Cerebellar cortex (tissue), 1 donor: ENCODE measurements at regions not wholly inside any gene's neighbourhood (a gene's known extent, or its start where the extent isn't known, plus 50 kb on each side); places are given as distances from the start of the nearest gene placed in this dataset.
A peak's percentile ranks its signal among the peaks of the same experiment; 100 is the strongest.

Experiments used
- DNase-seq: peaks from one replicate; pipeline ENCODE4 v3.0.0-alpha.2; 2015; ENCODE audit warnings: low spot score

DNA sequence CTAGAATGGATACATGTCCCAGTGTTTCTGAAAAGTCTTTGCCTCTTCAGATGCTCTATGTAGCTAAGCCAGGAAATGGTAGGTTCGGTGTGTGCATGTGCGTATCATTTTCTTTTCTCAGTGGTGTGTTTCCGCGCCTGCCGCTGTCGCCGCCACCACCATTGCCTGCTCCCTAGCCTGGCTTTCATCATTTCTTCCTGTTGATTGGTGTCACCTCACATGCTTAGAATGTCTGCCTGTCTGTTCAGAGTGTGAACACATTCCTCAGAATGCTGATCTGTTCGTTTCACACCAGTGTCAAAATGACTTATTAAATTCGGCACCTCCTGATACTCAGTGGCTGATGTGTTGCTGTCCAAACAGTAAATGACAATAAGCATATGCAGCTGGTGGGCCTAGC lies 255.2 kb upstream of the SPRED2 start:
- no peak for DNase-seq

DNA sequence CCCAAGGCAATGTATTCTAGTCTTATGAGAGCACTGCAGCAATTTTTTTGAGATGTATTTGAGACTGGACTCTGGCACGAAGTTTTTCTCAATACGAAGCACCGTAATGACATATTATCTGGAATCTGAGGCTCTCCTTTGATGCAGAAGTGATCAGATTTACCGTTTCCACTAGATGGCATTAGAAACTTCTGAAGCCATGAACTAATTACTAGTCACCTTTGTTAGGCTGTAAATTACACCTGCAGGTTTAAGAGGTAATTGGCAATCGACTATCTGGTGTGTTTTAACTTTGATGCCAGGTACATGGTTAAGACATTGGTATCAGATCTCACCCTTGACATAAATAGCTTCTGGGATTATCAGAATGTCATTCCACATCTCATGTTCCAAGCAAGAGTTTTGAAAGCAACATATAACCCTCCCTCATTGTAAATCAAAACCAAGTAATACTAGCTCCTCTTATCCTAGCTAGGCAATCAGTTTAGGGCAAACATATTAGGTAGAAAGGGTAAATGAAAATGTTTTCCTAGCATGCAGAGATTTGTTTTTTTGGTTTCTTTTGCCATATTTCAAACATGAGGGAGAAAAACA lies 254.6 kb upstream of the SPRED2 start:
- DNase-seq = peak; percentile 57

DNA sequence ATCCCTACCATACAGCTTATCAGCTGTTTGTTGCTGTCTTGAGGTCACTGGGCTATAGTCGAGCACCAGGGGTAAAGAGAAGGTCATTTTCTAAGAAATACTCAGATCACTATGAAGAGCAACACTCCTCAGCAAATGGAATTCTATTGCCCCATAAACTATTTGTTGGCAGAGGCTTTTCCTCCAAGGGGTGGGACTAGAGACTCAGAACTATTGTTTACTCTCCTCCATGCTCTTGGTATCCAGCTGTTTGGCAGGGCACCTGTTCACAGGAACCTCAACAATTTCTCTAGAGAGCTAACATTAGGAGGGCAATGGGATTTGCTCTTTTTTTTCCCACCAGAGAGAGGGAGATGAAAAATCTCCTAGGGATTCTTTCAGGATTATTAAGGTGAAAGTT lies 249.1 kb upstream of the SPRED2 start:
- DNase-seq = no peak

DNA sequence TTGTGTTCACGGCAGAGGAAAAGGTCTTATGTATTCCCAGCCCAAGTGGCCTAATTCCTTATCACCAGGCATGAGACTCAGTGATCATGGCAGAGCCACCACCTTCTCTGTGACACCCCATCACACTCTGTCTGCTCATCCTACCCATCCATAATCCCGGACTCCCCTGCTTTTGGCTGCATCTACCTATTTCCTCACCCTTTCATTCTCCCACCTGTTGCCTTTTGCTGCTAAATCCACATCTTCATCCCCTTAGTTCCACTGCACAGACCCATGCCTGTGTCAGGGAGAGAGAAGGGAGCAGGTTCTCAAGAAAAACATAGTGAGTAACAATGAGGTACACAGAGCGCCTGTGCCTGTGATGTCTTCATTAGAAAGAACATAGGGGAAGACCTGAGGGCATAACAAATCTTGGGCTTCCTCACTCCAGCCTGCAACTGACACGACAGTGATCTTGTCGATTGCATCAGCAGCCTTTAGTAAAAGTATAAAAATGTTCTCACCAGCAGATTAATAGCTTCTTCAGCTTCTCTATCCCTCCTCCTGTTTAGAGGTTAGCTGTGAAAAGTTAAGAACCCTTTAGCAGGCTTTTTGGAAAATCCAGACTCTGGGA lies 246.5 kb upstream of the SPRED2 start:
- no peak for DNase-seq

DNA sequence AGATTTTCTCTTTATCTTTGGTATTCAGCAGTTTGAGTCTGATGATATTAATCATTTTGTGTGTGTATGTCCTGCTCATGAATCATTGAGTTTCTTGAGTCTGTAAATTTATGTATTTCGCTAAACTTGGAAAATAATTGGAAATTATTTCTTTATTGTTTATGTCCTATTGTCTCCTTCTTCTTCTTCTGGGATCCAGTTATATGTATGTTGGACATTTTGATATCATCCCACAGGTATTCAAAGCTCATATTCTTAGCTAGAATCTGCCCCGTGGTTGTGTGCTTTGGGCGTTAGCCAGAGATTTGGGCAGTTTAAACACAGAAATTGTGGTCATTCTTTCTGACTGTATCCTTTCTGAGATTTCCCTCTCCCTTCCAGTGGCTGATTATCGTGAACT lies 243.0 kb upstream of the SPRED2 start:
- DNase-seq = no peak

DNA sequence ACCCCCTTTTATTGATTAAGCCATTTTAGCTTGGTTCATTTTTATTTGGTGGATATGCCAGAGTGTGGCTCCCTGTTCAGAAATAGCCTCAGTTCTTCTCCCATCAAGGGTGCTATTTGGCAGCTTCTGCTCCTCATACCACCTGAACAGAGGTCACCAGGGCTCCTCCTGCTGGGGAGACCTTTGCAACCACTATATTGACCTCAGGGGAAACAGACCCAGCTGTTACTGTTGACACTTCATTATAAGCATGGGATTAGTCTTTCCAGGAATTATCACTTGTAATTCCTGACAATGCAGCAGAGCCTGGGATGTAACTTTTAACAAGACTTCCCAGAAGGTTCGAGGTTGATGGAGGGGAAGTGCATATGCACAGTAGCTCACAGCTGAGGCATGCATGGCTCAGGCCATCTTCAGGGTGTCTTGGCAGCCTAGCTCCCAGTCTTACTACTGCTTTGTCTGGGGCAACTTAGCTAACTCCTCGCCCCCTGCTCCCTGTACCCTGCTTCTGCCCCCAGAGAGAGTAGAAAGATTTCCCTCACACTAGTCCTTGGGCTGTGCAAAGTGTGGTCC lies 239.4 kb upstream of the SPRED2 start:
- no peak for DNase-seq

DNA sequence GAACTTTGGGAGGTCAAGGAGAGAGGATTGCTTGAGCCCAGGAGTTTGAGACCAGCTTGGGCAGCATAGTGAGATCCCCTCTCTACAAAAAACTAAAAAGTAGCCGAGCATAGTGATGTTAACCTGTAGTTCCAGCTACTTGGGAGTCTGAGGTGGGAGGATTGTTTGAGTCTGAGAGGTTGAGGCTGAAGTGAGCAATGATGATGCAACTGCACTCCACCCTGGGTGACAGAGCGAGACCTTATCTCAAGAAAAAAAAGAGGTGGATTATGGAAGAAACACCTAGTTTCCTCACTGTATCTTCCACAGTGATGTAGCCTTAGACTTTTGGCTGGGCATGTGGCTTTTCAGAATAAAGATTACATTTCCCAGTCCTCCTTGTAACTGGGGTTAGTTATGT lies 237.2 kb upstream of the SPRED2 start:
- DNase-seq = no peak

DNA sequence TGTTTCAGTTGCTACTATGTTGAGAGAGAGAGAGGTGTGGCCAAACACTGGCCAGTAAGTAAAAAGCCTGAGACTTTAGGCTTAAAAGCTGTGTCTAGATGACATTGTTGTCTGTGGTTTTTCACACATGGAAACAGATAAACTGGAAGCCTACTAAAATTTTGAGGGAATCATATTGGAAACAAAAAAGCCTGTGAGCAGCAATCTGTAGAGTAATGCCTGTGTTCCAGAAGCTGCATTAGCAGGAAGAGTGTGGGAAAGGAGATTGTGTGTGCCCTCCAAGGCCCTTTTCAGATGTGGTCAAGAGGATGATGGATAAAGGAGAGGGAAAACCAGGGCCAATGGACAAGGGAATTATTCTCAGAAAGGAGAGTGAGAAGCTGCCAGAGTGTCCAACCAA lies 236.3 kb upstream of the SPRED2 start:
- DNase-seq = no peak

DNA sequence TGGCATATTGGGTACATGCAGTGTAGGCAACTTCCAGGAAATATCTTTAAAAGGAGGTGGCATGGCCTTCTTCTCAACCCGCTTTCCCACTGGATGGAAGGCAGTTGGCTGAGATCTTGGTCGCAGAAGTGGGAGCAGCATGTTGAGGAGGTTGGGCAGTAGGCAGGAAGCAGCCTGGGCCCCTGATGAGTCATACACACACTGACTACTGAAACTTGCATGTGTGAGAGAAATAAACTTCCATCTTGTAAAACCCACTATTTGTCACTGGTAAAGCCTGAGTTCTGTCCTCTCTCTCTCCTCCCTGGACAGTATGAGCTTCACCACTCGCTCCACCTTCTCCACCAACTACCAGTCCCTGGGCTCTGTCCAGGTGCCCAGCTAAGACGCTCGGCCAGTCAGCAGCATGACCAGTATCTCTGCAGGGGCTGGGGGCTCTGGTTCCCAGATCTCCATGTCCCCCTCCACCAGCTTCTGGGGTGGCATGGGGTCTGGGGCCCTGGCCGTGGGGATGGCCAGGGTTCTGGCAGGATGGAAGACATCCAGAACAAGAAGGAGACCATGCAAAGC lies 233.8 kb upstream of the SPRED2 start:
- DNase-seq = no peak

DNA sequence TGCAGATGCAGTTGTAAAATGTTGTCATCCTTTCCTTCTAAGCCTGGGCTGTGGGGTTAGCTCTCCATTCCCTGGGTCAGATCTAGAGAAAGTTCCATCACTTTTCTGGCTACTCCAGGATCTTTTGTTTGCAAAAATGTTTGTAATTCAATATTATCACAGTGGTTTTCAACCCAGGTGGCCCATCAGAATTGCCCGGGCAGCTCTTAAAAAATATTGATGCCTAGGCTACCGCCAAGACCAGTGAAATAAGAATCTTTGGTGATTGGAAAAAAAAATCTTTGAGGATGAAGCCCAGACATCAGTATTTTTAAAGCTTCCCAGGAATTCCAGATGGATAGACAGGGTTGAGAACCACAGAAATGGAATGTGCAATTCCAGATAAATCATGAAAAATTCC lies 232.5 kb upstream of the SPRED2 start:
- DNase-seq = no peak

DNA sequence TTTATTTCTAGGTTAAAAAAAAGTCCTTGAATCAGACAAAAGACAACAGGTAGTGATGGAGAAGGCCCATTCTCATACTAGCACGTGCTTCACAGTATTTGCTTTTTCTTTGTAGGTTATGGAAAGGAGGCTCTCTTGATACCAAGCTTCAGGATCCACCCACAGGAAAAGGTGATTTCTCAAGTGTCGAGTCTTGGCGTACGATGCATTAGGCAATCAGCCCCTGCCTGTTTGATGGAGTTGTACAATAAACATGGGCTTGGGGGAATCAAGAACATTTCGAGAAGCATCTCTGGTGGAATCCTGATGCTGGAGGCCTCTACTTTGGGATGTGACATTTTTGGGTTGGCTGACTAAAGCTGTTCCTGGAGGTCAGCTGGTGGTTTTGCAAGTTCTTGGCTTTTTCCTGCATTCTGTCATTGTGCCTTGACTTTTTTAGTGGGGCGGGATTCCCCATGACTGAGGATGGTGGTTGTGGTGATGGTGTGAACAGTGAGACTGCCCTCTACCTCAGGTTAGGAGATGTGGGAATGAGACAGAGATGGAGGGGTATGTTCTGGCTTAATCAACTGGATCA lies 231.5 kb upstream of the SPRED2 start:
- DNase-seq = no peak

DNA sequence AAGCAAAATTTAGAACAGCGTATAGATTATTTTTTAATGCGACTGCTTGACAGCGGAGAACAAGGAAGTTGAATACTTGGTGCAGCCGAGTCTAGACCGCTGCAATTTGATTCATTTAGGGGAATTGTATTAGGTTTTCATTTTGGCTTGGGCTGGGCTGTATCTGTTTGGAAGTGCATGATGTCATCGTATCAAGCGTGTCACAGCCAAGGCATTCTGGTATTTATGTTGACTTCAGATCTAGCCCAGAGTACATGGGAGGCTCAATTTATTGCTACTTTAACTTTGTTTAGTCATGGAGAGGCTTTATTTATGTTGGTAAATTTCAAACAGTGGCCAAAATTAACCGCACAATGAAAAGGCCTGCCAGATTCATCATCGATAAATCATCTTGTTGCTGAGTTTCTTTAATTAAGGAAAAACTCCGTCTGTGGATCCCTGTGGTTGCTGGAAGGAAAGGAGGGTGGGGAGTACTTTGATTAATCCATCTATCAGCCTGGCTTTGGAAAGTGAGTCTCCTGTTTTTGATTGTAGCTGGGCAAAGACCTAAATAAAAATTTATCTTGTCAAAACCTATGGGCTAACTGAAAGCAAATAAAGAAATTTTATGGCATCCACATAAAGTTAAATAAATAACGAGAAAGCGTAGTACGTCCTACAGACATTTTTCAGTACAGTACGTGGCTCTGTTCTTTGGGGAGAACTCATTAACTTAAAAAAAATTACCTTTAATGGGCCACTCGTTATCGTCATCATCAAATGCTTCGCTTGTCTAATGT lies 230.4 kb upstream of the SPRED2 start:
- DNase-seq = no peak

DNA sequence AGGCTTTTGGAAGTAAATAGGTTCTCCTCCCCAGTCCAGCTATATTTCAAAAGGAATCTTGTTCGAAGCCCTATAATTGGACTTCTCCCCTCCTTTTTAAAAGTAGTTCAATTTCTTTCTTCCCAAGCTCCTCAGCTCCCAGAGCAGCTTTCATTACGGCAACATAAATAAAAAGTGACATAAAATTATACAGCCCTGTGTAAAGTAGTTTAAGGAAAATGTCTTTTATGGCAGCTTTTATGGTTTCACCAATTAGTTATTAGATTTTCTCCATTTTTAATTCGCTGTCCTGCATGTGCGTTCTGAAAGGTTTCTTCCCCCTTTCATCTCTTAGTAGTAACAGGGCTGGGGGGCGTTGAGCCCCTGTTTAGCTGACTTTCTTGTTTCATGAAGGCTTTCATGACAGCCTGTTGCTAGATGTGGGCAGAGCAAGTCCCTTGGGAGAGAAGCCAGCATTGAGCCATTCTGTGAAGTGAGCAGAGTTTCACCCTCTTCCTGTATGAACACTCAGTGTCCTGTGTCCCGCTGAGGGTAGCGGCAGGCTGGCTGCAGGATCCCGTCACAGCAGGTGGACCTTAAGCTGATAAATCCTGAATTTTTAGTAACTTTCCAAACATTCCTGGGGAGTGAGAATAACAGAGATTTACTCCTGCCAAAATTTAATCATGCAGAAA lies 229.7 kb upstream of the SPRED2 start:
- DNase-seq = no peak

DNA sequence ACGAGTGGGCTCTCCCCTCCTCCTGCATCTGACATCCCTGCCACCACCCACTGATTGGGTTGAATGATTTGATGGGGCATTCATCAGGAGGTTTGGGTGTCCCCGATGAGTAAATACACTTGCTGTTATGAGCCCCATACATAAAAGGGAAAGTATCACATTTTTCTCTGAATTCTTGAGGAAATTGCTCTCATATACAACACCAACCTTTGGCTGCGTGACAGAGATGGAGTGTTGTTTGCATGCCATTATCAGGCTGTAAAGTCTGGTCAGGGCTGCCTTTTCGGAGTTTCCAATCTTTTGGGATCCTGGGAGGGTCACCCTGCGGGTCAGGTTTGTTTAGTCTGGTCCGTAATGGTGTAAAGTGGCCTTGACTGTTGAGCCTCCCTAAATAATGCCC lies 227.9 kb upstream of the SPRED2 start:
- no peak for DNase-seq

DNA sequence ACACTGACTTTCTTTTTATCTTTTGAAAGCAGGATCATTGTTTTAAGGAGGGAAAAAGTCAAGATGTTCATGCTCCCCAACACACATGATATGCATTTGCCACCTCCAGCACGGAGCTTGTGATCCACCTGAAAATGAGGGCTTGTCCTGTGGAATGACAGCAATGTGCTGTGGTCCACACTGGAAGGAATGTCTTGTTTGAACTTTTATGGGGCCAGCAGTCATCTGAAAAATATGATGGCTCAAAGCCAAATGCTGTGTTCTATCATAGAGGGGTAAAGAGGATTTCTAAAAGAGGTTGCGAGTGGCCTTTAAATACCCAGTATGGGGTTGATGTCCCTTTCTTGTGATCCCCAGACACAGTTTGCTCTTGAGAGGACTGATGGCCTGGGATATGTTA lies 226.5 kb upstream of the SPRED2 start:
- no peak for DNase-seq

DNA sequence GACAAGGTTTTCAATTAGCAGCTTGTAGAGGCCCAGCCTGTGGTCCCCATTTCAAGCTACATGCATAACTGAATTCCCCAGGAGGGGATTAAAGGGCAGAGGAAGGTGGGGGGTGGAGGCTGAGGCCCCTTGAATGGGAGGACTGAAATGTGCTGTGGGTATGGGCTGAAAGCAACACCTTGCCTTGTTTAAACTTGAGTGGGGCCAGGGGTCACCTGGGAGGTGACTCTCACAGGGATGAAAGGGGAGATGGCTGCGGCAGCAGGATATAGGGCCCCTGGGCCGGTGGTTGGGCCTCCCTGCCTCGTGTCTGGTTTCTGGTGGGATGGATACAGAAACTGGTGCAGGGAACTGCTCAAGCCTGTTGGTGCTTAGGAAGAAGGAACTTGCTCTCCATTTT lies 225.9 kb upstream of the SPRED2 start:
- DNase-seq = no peak

DNA sequence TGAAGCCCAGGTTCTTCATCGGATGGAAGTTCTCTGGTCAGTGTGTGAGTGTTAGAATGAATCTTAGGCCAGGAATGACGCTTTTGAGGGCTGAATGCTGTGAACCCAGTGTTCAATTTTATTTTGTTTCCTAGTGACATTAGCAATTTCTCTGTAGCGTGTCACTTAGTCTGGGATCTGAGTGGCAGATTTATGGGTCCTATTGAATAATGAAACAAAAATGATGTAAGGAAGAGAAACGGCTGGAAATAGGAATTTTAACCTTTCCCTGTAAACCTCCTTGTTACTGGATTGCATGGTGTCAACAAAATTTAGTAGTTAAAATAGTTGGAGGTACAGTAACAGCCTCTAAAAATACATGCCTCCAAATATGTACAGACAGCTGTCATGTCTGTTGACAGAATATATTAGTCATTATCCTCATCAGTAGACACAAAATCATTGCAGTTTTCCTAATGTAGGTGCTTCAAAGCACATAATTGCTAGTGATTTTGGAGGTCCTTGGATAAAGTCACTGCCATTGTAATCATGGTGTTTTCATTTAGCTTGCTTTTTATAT lies 223.8 kb upstream of the SPRED2 start:
- DNase-seq = no peak

DNA sequence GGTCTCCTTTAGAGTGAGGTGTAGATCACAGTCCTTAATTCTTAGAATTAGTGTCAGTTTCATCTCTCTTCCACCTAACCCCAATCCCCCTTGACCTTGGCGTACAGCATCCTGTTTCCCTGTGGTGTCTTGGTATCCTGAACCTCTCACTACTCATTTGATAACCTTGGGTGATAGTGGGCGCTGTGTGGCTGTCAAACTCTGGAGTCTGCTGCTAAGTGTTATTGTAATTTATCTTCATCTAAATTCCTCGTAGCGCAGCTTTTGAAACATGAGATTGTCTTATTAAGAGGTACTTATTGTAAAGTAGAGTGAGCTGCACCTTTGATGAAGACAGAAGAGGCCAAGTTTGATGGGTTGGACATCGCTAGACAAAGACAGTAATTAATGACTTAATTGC lies 222.6 kb upstream of the SPRED2 start:
- DNase-seq = no peak

DNA sequence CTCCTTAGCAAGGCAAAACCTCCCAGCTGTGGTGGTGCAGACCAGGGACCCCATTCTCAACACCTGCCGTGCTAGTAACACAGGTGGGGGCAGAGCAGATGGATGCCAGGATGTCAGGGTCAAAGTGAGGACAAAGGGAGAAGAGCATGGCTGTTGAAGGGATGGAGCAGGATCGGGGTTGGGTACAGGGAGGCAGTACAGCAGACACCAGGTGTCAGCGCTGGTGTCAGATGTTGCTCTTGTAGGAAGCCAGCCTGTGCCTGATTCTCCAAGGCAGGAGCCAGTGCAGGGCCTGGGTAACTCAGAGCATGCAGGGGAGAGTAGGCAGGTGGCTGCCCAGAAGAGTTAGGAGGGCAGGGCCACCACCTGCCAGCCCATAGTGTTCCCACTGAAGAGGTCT lies 222.1 kb upstream of the SPRED2 start:
- no peak for DNase-seq

DNA sequence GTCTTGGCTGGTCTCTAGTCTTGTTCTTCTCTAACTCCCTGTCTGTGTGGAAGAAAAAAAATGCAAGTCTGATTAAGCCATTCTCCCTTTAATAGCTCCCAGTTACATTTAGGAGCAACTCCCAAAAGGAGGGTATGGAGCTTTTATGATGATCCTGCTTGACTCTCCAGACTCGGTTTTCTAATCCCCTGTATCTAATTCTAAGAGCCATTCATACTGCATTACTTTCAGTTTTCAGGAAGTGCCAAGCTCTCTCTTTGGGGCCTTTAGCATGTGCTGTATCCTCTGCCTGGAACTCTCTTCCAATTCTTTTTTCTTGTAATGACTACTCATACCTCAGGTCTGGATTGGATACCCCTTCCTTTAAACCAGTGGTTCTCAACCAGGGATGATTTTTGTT lies 219.7 kb upstream of the SPRED2 start:
- DNase-seq = no peak

DNA sequence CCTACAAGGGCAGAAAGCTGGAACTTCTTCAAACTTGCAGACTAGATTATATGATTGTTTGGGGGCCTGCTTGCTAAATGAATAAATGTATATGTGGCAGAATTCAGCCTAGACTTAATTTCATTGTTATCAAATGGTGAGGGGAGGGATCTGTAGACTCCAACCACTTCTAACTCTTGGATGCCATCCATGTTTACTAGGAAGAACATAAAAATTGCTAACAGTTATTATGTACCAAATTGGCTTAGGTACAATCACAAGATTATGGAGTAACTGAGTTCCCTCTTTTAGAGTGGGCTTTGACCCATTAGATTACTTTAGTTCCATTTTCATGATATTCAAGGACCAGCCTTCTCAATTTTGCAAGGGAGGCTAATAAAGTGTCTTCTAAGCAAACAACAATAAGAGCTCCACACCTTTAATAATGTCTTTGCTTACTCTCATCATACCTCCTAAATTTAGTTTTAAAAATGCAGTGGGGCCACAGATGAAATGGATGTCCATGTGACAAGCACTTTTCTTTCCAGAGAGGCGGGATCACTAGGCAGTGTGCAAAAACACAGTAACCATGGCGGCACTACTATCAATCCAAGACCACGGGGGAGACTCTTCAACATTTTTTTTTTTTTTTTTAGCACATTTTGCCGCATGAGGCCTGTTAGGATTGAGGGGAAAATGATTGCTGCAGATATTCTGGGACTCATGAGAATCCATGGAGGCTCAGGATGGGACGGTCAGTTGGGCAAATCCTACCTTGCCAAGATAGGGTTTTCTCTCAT lies 217.6 kb upstream of the SPRED2 start:
- no peak for DNase-seq
